BJ (cell line): ENCODE measurements at regions not wholly inside any gene's neighbourhood (a gene's known extent, or its start where the extent isn't known, plus 50 kb on each side); places are given as distances from the start of the nearest gene placed in this dataset.

Experiments used
- CTCF ChIA-PET: fragments of 350-600 bp; formaldehyde crosslinking; extraction: SDS; loops from one replicate; lab custom pipeline; 2021; ENCODE audit warnings: antibody characterized with exemption, inconsistent platforms; lab: Yijun Ruan, JAX
- POLR2A ChIA-PET: fragments of 300-600 bp; sonication (Branson Sonifier 250); formaldehyde crosslinking; extraction: SDS; loops from one replicate; lab custom pipeline; 2021; ENCODE audit warnings: antibody characterized with exemption; lab: Charles Lee
- DNase-seq: peaks from one replicate; pipeline ENCODE4 v3.0.0-alpha.2; 2011; ENCODE audit warnings: low read depth
- H3K27me3 ChIP-seq: 2 replicates; pipeline ENCODE4 v1.6.0; 2011; ENCODE audit warnings: low read length; ENCODE audit not compliant: control insufficient read depth, insufficient read depth
- H3K36me3 ChIP-seq: 2 replicates; pipeline ENCODE4 v1.5.1; 2011; ENCODE audit warnings: low read length; ENCODE audit not compliant: control insufficient read depth, insufficient read depth
- H3K4me3 ChIP-seq: 2 replicates; pipeline ENCODE4 v1.5.1; 2011; ENCODE audit warnings: low read depth, mild to moderate bottlenecking, control low read depth, low read length
- CTCF ChIP-seq: IDR thresholded peaks from 2 replicates; pipeline ENCODE4 v1.5.1; 2011; ENCODE audit warnings: low read depth, mild to moderate bottlenecking, control low read depth, inconsistent platforms, low read length, moderate library complexity; ENCODE audit not compliant: insufficient read depth

- no peak for TF ChIP-seq CTCF
- H3K36me3 ChIP-seq: no peaks in the 10 kb centered on the region
- DNase-seq: no peak
- ChIA-PET POLR2A (no interaction called here), CTCF (no interaction called here)
- no peaks in the 10 kb centered on the region for H3K27me3 ChIP-seq
- H3K4me3 ChIP-seq: no peak overlapping the region
Observed at GRCh38 chr13:65343898-65344663, 1886.1 kb downstream of the PCDH9 start.

GRCh38 chr13:65342541-65343337 is 1887.4 kb downstream of the PCDH9 start:
- no peak for TF ChIP-seq CTCF
- CTCF ChIA-PET: no interaction called here

GRCh38 chr13:65339241-65339640 is 1890.9 kb downstream of the PCDH9 start:
- ChIA-PET CTCF (no interaction called here), POLR2A (no interaction called here)
- Histone ChIP-seq H3K27me3 (no peaks in the 10 kb centered on the region), H3K36me3 (no peaks in the 10 kb centered on the region), H3K4me3 (no peak overlapping the region)
- DNase-seq: no peak
- no peak for TF ChIP-seq CTCF

More at GRCh38 chr13:65342541-65343337, 1887.4 kb downstream of the PCDH9 start:
- no peak for DNase-seq
- POLR2A ChIA-PET: no interaction called here
- H3K36me3 ChIP-seq: no peaks in the 10 kb centered on the region
- H3K4me3 ChIP-seq: no peak overlapping the region
- H3K27me3 ChIP-seq: no peaks in the 10 kb centered on the region

- Histone ChIP-seq H3K27me3 (no peaks in the 10 kb centered on the region), H3K36me3 (no peaks in the 10 kb centered on the region), H3K4me3 (no peak overlapping the region)
- TF ChIP-seq CTCF: no peak
- CTCF ChIA-PET: no interaction called here
- no peak for DNase-seq
- POLR2A ChIA-PET: no interaction called here
Observed at GRCh38 chr13:65336916-65337315, 1893.2 kb downstream of the PCDH9 start.

GRCh38 chr13:65336087-65336749 is 1893.9 kb downstream of the PCDH9 start:
- POLR2A ChIA-PET: no interaction called here
- H3K4me3 ChIP-seq: no peak overlapping the region
- no peaks in the 10 kb centered on the region for H3K27me3 ChIP-seq
- CTCF ChIA-PET: no interaction called here
- DNase-seq: no peak
- no peak for TF ChIP-seq CTCF
- no peaks in the 10 kb centered on the region for H3K36me3 ChIP-seq
